ENCODE measurements at regions not wholly inside any gene's neighbourhood (a gene's known extent, or its start where the extent isn't known, plus 50 kb on each side); places are given as distances from the start of the nearest gene placed in this dataset.

DNA sequence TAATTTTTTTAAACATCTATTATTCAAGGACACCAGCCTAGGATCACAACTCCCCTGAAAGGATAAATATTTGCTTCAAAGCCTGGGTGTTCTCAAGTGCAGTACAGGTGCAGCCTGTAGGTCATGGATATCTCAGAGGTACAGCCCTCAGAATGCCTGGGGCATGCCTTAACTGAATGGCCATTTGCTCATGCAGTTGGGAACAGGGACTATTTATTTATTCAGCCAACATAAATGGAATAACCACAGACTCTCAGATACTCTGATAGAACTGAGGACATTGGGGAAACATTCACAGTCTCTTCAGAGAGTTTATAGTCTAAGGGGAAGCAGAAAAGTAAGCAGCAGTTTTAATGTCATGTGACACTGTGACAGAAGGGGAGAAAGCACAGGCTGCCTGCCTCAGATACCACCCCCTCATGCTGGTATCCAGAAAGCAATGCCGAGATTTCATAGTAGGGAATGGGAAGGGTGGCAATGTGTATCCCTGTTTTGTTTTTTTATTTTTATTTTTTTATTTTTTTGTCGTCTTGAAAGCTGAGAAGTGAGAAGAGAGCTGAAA, 112.6 kb downstream of the MACIR start:
- Histone ChIP-seq H3K9me1 (replicated peaks; ENCODE audit: control insufficient read depth, extremely low read depth, insufficient read depth, low read length) (no peaks in the 10 kb centered on the region), H2AFZ (ENCODE audit: low read depth, low read length) (no peak overlapping the region), H4K20me1 (replicated peaks; ENCODE audit: control insufficient read depth, extremely low read depth, insufficient read depth, low read length) (no peaks in the 10 kb centered on the region), H3K9me3 (replicated peaks; ENCODE audit: control insufficient read depth, insufficient read depth, low read length) (no peaks in the 10 kb centered on the region), H3K79me2 (ENCODE audit: control insufficient read depth, insufficient read depth, low read length) (no peaks in the 10 kb centered on the region), H3K4me3 (replicated peaks in 1 of 3; ENCODE audit: insufficient read depth in 1 of 3, low read depth in 1 of 3, low read length in 3 of 3) (no peak overlapping the region), H3K27ac (ENCODE audit: insufficient read depth, low read depth, low read length) (no peak overlapping the region), H3K4me1 (ENCODE audit: control insufficient read depth, extremely low read depth, insufficient read depth, low read length) (no peaks in the 10 kb centered on the region), H3K36me3 (ENCODE audit: control insufficient read depth in 2 of 2, extremely low read depth in 1 of 2, insufficient read depth in 2 of 2, low read length in 2 of 2) (no peaks in the 10 kb centered on the region), H3K9ac (replicated peaks; ENCODE audit: extremely low read depth, insufficient read depth, low read length) (no peak overlapping the region), H3K4me2 (ENCODE audit: insufficient read depth, low read length) (no peak overlapping the region), H3K27me3 (ENCODE audit: control insufficient read depth in 2 of 2, insufficient read depth in 2 of 2, low read length in 2 of 2) (no peaks in the 10 kb centered on the region)
- dilution Hi-C loops (cut with MboI; ENCODE audit: extremely low pct_ligation_motif_present, low sequenced_read_pairs), result no loop called here
- no peak for FAIRE-seq
- TF ChIP-seq GATA2 (IDR thresholded peaks at IDR 0.05; ENCODE audit: insufficient read depth, insufficient read length, low read depth, low read length) (no peak), POLR2AphosphoS5 (IDR thresholded peaks at IDR 0.05; ENCODE audit: insufficient read depth, low read depth, low read length) (no peak), POLR2A (IDR thresholded peaks at IDR 0.05; ENCODE audit: low read depth, low read length) (no peak), MYC (IDR thresholded peaks at IDR 0.05; ENCODE audit: low read depth, low read length) (no peak), FOS (IDR thresholded peaks at IDR 0.05; ENCODE audit: borderline replicate concordance, insufficient read depth, low read length) (no peak), EZH2 (IDR thresholded peaks at IDR 0.05; ENCODE audit: borderline replicate concordance, low read depth, low read length, severe bottlenecking) (no peak), JUN (IDR thresholded peaks at IDR 0.05; ENCODE audit: borderline replicate concordance, insufficient read depth, insufficient read length, low read depth) (no peak)
- TF ChIP-seq, protein P1, sequence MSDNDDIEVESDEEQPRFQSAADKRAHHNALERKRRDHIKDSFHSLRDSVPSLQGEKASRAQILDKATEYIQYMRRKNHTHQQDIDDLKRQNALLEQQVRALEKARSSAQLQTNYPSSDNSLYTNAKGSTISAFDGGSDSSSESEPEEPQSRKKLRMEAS (IDR thresholded peaks at IDR 0.05; ENCODE audit: insufficient read depth, insufficient read length), result no peak
- TF ChIP-seq, protein P2, sequence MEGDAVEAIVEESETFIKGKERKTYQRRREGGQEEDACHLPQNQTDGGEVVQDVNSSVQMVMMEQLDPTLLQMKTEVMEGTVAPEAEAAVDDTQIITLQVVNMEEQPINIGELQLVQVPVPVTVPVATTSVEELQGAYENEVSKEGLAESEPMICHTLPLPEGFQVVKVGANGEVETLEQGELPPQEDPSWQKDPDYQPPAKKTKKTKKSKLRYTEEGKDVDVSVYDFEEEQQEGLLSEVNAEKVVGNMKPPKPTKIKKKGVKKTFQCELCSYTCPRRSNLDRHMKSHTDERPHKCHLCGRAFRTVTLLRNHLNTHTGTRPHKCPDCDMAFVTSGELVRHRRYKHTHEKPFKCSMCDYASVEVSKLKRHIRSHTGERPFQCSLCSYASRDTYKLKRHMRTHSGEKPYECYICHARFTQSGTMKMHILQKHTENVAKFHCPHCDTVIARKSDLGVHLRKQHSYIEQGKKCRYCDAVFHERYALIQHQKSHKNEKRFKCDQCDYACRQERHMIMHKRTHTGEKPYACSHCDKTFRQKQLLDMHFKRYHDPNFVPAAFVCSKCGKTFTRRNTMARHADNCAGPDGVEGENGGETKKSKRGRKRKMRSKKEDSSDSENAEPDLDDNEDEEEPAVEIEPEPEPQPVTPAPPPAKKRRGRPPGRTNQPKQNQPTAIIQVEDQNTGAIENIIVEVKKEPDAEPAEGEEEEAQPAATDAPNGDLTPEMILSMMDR (IDR thresholded peaks at IDR 0.05; ENCODE audit: extremely low read depth in 1 of 2, insufficient read depth in 1 of 2, low read depth in 1 of 2, low read length in 2 of 2), result no peak
- intact Hi-C loops (cut with micrococcal nuclease), result no loop called here
- CTCF ChIA-PET, result no interaction called here
- no TSS peak for BruUV-seq (replicated peaks)
- POLR2A ChIA-PET, result no interaction called here
- no peak for DNase-seq (ENCODE audit: low read depth, low spot score)

Measured in endothelial cell of umbilical vein (primary cell).